ENCODE measurements at regions not wholly inside any gene's neighbourhood (a gene's known extent, or its start where the extent isn't known, plus 50 kb on each side); places are given as distances from the start of the nearest gene placed in this dataset.

GRCh38 chr6:30832864-30833263 lies 51.5 kb upstream of the DDR1 start:
- H3K4me1 Mint-ChIP-seq (ENCODE audit: low read depth in 2 of 2) = peaks cover 47 to 56% of the 10 kb centered on the region in 2 donors
- no peak overlapping the region for H3K4me3 Mint-ChIP-seq
- H3K27ac Mint-ChIP-seq = peak overlapping the region in 1 of 2 donors; percentile 85
- H3K9me3 Mint-ChIP-seq = no peaks in the 10 kb centered on the region
- DNase-seq (ENCODE audit: low spot score) = no peak
- no peak for ATAC-seq
- H3K27me3 Mint-ChIP-seq = no peaks in the 10 kb centered on the region
- no peaks in the 10 kb centered on the region for H3K36me3 Mint-ChIP-seq

DNA sequence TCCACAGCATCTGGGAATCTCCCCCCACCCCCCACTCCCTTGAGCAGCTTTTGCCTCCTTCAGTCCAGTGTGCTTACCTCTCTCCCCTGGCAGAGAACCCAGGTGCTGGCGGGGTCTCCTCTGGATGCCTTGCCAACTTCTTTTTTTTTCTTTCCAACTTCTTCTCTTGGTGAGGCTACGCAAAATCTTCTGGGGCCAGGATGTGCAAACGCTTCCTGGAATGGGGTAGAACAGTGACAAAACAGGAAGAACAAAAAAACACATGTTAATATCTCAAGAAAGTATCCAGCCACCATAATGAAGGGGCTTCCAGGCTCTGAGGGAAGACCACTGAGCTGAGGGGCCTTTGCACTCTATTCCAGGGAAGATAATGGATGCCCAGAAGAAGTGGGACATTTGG lies 53.9 kb upstream of the DDR1 start:
- Mint-ChIP-seq H3K4me3 (peak overlapping the region; percentile 81), H3K27me3 (no peaks in the 10 kb centered on the region), H3K27ac (peak overlapping the region; percentile 89 to 98), H3K36me3 (no peaks in the 10 kb centered on the region), H3K9me3 (no peaks in the 10 kb centered on the region), H3K4me1 (ENCODE audit: low read depth in 2 of 2) (peaks cover 53 to 66% of the 10 kb centered on the region in 2 donors)
- DNase-seq (ENCODE audit: low spot score) (no peak), ATAC-seq (peak; percentile 52 to 56)

- H3K4me3 Mint-ChIP-seq = peak overlapping the region; percentile 81
- no peak for DNase-seq (ENCODE audit: low spot score)
- ATAC-seq = no peak
- peak overlapping the region; percentile 89 to 98 for H3K27ac Mint-ChIP-seq
- H3K36me3 Mint-ChIP-seq = no peaks in the 10 kb centered on the region
- H3K4me1 Mint-ChIP-seq (ENCODE audit: low read depth in 2 of 2) = peaks cover 48 to 61% of the 10 kb centered on the region in 2 donors
- H3K9me3 Mint-ChIP-seq = no peaks in the 10 kb centered on the region
- no peaks in the 10 kb centered on the region for H3K27me3 Mint-ChIP-seq
Observed at GRCh38 chr6:30829639-30830255, 54.6 kb upstream of the DDR1 start.

DNA sequence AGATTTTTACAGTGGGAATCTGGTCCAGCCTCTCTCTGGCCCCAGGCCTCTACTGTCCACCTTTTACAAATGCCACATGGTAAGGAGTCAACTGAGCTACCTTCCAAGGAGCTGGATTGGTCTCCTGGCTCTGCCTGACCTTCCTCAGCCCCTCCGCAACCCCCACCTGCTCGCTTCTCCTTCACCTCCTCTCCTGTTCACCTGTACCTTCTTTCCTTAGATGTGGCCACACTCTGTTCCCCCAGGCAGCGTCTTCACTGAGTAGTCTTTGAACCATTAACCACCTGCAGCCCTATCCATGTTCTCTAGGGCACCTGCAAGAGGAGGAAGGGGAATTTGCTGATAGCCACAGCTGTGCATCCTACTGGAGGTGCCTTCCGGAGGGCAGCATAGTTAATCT lies 55.3 kb upstream of the DDR1 start:
- Mint-ChIP-seq H3K36me3 (no peaks in the 10 kb centered on the region), H3K27me3 (no peaks in the 10 kb centered on the region), H3K4me3 (peak overlapping the region; percentile 81), H3K27ac (peak overlapping the region; percentile 89 to 98), H3K4me1 (ENCODE audit: low read depth in 2 of 2) (peaks cover 44 to 56% of the 10 kb centered on the region in 2 donors), H3K9me3 (no peaks in the 10 kb centered on the region)
- peak in 1 of 2 donors; percentile 2 for ATAC-seq
- no peak for DNase-seq (ENCODE audit: low spot score)

- Mint-ChIP-seq H3K4me3 (peak overlapping the region; percentile 81), H3K9me3 (no peaks in the 10 kb centered on the region), H3K27me3 (no peaks in the 10 kb centered on the region), H3K36me3 (no peaks in the 10 kb centered on the region), H3K4me1 (ENCODE audit: low read depth in 2 of 2) (peaks cover 44 to 59% of the 10 kb centered on the region in 2 donors), H3K27ac (peak overlapping the region; percentile 89 to 98)
- DNase-seq (ENCODE audit: low spot score) (peak; percentile 79), ATAC-seq (peak; percentile 78 to 87)
Observed at GRCh38 chr6:30828027-30828962, 56.0 kb upstream of the DDR1 start.

- ATAC-seq = no peak
- no peak for DNase-seq (ENCODE audit: low spot score)
- no peak overlapping the region for H3K4me3 Mint-ChIP-seq
- peaks cover 45 to 60% of the 10 kb centered on the region in 2 donors for H3K4me1 Mint-ChIP-seq (ENCODE audit: low read depth in 2 of 2)
- no peaks in the 10 kb centered on the region for H3K9me3 Mint-ChIP-seq
- H3K27ac Mint-ChIP-seq = peak overlapping the region; percentile 5 to 98
- H3K36me3 Mint-ChIP-seq = no peaks in the 10 kb centered on the region
- H3K27me3 Mint-ChIP-seq = no peaks in the 10 kb centered on the region
Observed at GRCh38 chr6:30826961-30827342, 57.4 kb upstream of the DDR1 start.

DNA sequence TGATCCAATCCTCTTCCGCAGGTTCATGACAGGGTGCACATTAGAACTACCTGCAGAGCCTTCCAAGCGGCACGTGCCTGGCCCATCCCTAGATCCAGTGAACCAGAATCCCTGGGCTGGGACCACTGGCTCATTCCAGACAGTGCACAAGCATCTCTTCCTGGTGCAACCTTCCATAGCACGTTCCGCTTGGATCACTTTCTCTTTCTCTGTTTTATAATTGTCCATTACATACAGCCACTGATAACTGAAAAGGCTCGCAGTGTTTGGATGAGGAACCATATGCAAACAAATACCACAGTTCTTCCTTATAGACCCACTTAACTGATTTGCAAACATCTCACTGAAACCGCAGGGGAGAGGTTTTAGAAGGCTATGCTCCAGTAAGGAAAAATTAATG lies 59.6 kb upstream of the DDR1 start:
- H3K36me3 Mint-ChIP-seq = no peaks in the 10 kb centered on the region
- H3K27ac Mint-ChIP-seq = peak overlapping the region in 1 of 2 donors; percentile 38
- peaks cover 38 to 55% of the 10 kb centered on the region in 2 donors for H3K4me1 Mint-ChIP-seq (ENCODE audit: low read depth in 2 of 2)
- H3K27me3 Mint-ChIP-seq = no peaks in the 10 kb centered on the region
- ATAC-seq (no peak), DNase-seq (ENCODE audit: low spot score) (no peak)
- no peaks in the 10 kb centered on the region for H3K9me3 Mint-ChIP-seq
- H3K4me3 Mint-ChIP-seq = no peak overlapping the region

- H3K36me3 Mint-ChIP-seq = peaks cover 2% of the 10 kb centered on the region
- no peak overlapping the region for H3K4me3 Mint-ChIP-seq
- H3K4me1 Mint-ChIP-seq (ENCODE audit: low read depth in 2 of 2) = peaks cover 37 to 56% of the 10 kb centered on the region in 2 donors
- peak overlapping the region in 1 of 2 donors; percentile 60 for H3K27ac Mint-ChIP-seq
- H3K9me3 Mint-ChIP-seq = no peaks in the 10 kb centered on the region
- H3K27me3 Mint-ChIP-seq = no peaks in the 10 kb centered on the region
- no peak for DNase-seq (ENCODE audit: low spot score)
- no peak for ATAC-seq
Observed at GRCh38 chr6:30823534-30823865, 60.8 kb upstream of the DDR1 start.

GRCh38 chr6:30821862-30822784 lies 62.2 kb upstream of the DDR1 start:
- Mint-ChIP-seq H3K27me3 (no peaks in the 10 kb centered on the region), H3K4me1 (ENCODE audit: low read depth in 2 of 2) (peaks cover 47 to 55% of the 10 kb centered on the region in 2 donors), H3K27ac (peak overlapping the region; percentile 27 to 75), H3K9me3 (no peaks in the 10 kb centered on the region), H3K36me3 (peaks cover 5% of the 10 kb centered on the region), H3K4me3 (no peak overlapping the region)
- no peak for ATAC-seq
- no peak for DNase-seq (ENCODE audit: low spot score)

- peaks cover 51 to 60% of the 10 kb centered on the region in 2 donors for H3K4me1 Mint-ChIP-seq (ENCODE audit: low read depth in 2 of 2)
- no peaks in the 10 kb centered on the region for H3K27me3 Mint-ChIP-seq
- H3K36me3 Mint-ChIP-seq = peaks cover 8% of the 10 kb centered on the region
- H3K9me3 Mint-ChIP-seq = no peaks in the 10 kb centered on the region
- peak overlapping the region; percentile 86 for H3K4me3 Mint-ChIP-seq
- DNase-seq (ENCODE audit: low spot score) (no peak), ATAC-seq (no peak)
- H3K27ac Mint-ChIP-seq = peak overlapping the region; percentile 87 to 92
Observed at GRCh38 chr6:30820193-30820592, 64.1 kb upstream of the DDR1 start.

GRCh38 chr6:30819297-30819917 lies 64.9 kb upstream of the DDR1 start:
- DNase-seq (ENCODE audit: low spot score) (no peak), ATAC-seq (peak; percentile 80 to 86)
- H3K27me3 Mint-ChIP-seq = no peaks in the 10 kb centered on the region
- peaks cover 10% of the 10 kb centered on the region for H3K36me3 Mint-ChIP-seq
- peak overlapping the region; percentile 86 for H3K4me3 Mint-ChIP-seq
- H3K27ac Mint-ChIP-seq = peak overlapping the region; percentile 87 to 92
- H3K4me1 Mint-ChIP-seq (ENCODE audit: low read depth in 2 of 2) = peaks cover 57 to 64% of the 10 kb centered on the region in 2 donors
- H3K9me3 Mint-ChIP-seq = no peaks in the 10 kb centered on the region

GRCh38 chr6:30818391-30818841 lies 65.9 kb upstream of the DDR1 start:
- ATAC-seq = no peak
- Mint-ChIP-seq H3K9me3 (no peaks in the 10 kb centered on the region), H3K36me3 (peaks cover 10% of the 10 kb centered on the region), H3K27ac (peak overlapping the region; percentile 87 to 92), H3K4me3 (peak overlapping the region; percentile 86), H3K27me3 (no peaks in the 10 kb centered on the region), H3K4me1 (ENCODE audit: low read depth in 2 of 2) (peaks cover 67 to 71% of the 10 kb centered on the region in 2 donors)
- DNase-seq (ENCODE audit: low spot score) = no peak
